OCI-LY7 (cell line): ENCODE measurements at regions not wholly inside any gene's neighbourhood (a gene's known extent, or its start where the extent isn't known, plus 50 kb on each side); places are given as distances from the start of the nearest gene placed in this dataset.
"Not testable (repeated sequence)": the region's sequence is repeated elsewhere in the genome, so short reads cannot be mapped to it uniquely, and the experiment has no call there.

Source experiments
- BruUV-seq: library from RNA; stranded (reverse); fragments of 400-500 nt; replicated peaks from 2 replicates; lab custom pipeline; 2021; lab: Mats Ljungman, UMichigan
- CTCF ChIA-PET: fragments of 300-600 bp; sonication (Branson Sonifier 250); formaldehyde crosslinking; loops from one replicate; lab custom pipeline; 2022; ENCODE audit warnings: antibody characterized with exemption; ENCODE audit not compliant: unreplicated experiment; lab: Charles Lee
- POLR2A ChIA-PET: fragments of 300-600 bp; sonication (Branson Sonifier 250); formaldehyde crosslinking; loops from one replicate; lab custom pipeline; 2022; ENCODE audit warnings: antibody characterized with exemption; lab: Charles Lee
- DNase-seq: peaks from one replicate; pipeline ENCODE4 v3.0.0-alpha.2; 2015; ENCODE audit warnings: low spot score
- H2AFZ ChIP-seq: fragments of 200-600 bp; sonication (generic), shearing (Covaris generic); 2 replicates; pipeline ENCODE4 v1.6.1; 2014; ENCODE audit warnings: mild to moderate bottlenecking, antibody characterized with exemption, low read length, moderate library complexity
- H3K27ac ChIP-seq: fragments of 200-600 bp; sonication (generic); 2 replicates; pipeline ENCODE4 v1.5.1; 2014; ENCODE audit warnings: mixed run types, low read depth, mild to moderate bottlenecking, moderate library complexity, low read length, inconsistent platforms; ENCODE audit not compliant: poor library complexity, severe bottlenecking
- H3K36me3 ChIP-seq: fragments of 200-600 bp; sonication (generic); 2 replicates; pipeline ENCODE4 v1.6.1; 2014; ENCODE audit warnings: mild to moderate bottlenecking, antibody characterized with exemption, low read length, moderate library complexity, mixed read lengths; ENCODE audit not compliant: insufficient read depth
- H3K4me1 ChIP-seq: fragments of 200-600 bp; sonication (generic); 2 replicates; pipeline ENCODE4 v1.5.1; 2014; ENCODE audit warnings: mild to moderate bottlenecking, low read length; ENCODE audit not compliant: insufficient read depth, poor library complexity, severe bottlenecking
- H3K4me2 ChIP-seq: fragments of 200-600 bp; sonication (generic); 2 replicates; pipeline ENCODE4 v1.6.1; 2014; ENCODE audit warnings: mild to moderate bottlenecking, low read length
- H3K4me3 ChIP-seq: fragments of 200-600 bp; sonication (generic); 2 replicates; pipeline ENCODE4 v1.5.1; 2014; ENCODE audit warnings: mild to moderate bottlenecking, low read depth, low read length; ENCODE audit not compliant: poor library complexity, severe bottlenecking
- H3K79me2 ChIP-seq: fragments of 200-600 bp; sonication (generic); 2 replicates; pipeline ENCODE4 v1.6.1; 2016; ENCODE audit warnings: low read depth, mild to moderate bottlenecking, low read length, moderate library complexity, mixed read lengths; ENCODE audit not compliant: insufficient read depth
- H3K9me2 ChIP-seq: fragments of 200-600 bp; sonication (generic); 2 replicates; pipeline ENCODE4 v1.6.1; 2016; ENCODE audit warnings: mild to moderate bottlenecking, low read length, mixed read lengths; ENCODE audit not compliant: insufficient read depth
- H3K9me3 ChIP-seq: fragments of 200-600 bp; sonication (generic); 2 replicates; pipeline ENCODE4 v1.6.1; 2014; ENCODE audit warnings: mild to moderate bottlenecking, mixed run types, low read length, mixed read lengths
- H4K20me1 ChIP-seq: fragments of 200-600 bp; sonication (generic); 2 replicates; pipeline ENCODE4 v1.6.1; 2014; ENCODE audit warnings: mild to moderate bottlenecking, antibody characterized with exemption, low read length, moderate library complexity, mixed read lengths; ENCODE audit not compliant: insufficient read depth
- CTCF ChIP-seq: fragments of 200-600 bp; sonication (generic); conservative IDR thresholded peaks from 2 replicates; pipeline ENCODE4 v1.5.1; 2014; ENCODE audit warnings: mild to moderate bottlenecking, antibody characterized with exemption, low read length, moderate library complexity, mixed read lengths
- EZH2phosphoT487 ChIP-seq: fragments of 200-600 bp; sonication (generic); IDR thresholded peaks from 2 replicates; pipeline ENCODE4 v1.6.1; 2018; ENCODE audit warnings: low read depth, borderline replicate concordance, mild to moderate bottlenecking, mixed run types, antibody characterized with exemption, low read length, moderate library complexity, mixed read lengths
- intact Hi-C: fragments of 100-400 bp; cut with micrococcal nuclease; formaldehyde crosslinking; loops from one replicate; pipeline ENCODE4 v1.10.0; 2022; ENCODE audit not compliant: unreplicated experiment

- Histone ChIP-seq H3K36me3 (no peaks in the 10 kb centered on the region), H3K79me2 (no peaks in the 10 kb centered on the region), H4K20me1 (no peaks in the 10 kb centered on the region), H2AFZ (no peak overlapping the region), H3K4me3 (no peak overlapping the region), H3K4me2 (no peak overlapping the region), H3K9me3 (no peaks in the 10 kb centered on the region), H3K4me1 (no peaks in the 10 kb centered on the region), H3K9me2 (no peaks in the 10 kb centered on the region), H3K27ac (no peak overlapping the region)
- BruUV-seq = no TSS peak
- ChIA-PET CTCF (interaction anchor here (1.0 kb wide), 1 partner anchor 23 kb away, joined by 3 read pairs; no protein-coding TSS in a partner anchor), POLR2A (interaction anchor here (1.8 kb wide), 1 partner anchor 21 kb away, joined by 4 read pairs; no protein-coding TSS in a partner anchor)
- TF ChIP-seq EZH2phosphoT487 = no peak
- DNase-seq = no peak
- intact Hi-C loops = no loop called here
Observed at GRCh38 chr3:177705976-177706823, 508.9 kb upstream of the TBL1XR1 start.

GRCh38 chr3:177709470-177709869 lies 512.2 kb upstream of the TBL1XR1 start:
- H2AFZ ChIP-seq, H3K4me3 ChIP-seq, H3K9me3 ChIP-seq, DNase-seq, H3K9me2 ChIP-seq, H3K4me2 ChIP-seq, CTCF ChIA-PET, H4K20me1 ChIP-seq, BruUV-seq, intact Hi-C loops, H3K4me1 ChIP-seq, H3K79me2 ChIP-seq, H3K36me3 ChIP-seq, H3K27ac ChIP-seq: not testable (repeated sequence)
- POLR2A ChIA-PET = interaction anchor here (0.6 to 1.7 kb wide), 2 partner anchors 19 to 293 kb away, joined by 3 to 5 read pairs; no protein-coding TSS in a partner anchor

GRCh38 chr3:177710506-177710905 lies 513.2 kb upstream of the TBL1XR1 start:
- Histone ChIP-seq H3K4me1 (no peaks in the 10 kb centered on the region), H2AFZ (no peak overlapping the region), H3K36me3 (no peaks in the 10 kb centered on the region), H3K4me2 (no peak overlapping the region), H3K27ac (no peak overlapping the region), H3K9me2 (no peaks in the 10 kb centered on the region), H3K9me3 (no peaks in the 10 kb centered on the region), H3K4me3 (no peak overlapping the region), H3K79me2 (no peaks in the 10 kb centered on the region), H4K20me1 (no peaks in the 10 kb centered on the region)
- intact Hi-C loops = no loop called here
- TF ChIP-seq CTCF (no peak), EZH2phosphoT487 (no peak)
- BruUV-seq = no TSS peak
- ChIA-PET CTCF (no interaction called here), POLR2A (no interaction called here)
- no peak for DNase-seq
